ENCODE measurements at regions not wholly inside any gene's neighbourhood (a gene's known extent, or its start where the extent isn't known, plus 50 kb on each side); places are given as distances from the start of the nearest gene placed in this dataset.

DNA sequence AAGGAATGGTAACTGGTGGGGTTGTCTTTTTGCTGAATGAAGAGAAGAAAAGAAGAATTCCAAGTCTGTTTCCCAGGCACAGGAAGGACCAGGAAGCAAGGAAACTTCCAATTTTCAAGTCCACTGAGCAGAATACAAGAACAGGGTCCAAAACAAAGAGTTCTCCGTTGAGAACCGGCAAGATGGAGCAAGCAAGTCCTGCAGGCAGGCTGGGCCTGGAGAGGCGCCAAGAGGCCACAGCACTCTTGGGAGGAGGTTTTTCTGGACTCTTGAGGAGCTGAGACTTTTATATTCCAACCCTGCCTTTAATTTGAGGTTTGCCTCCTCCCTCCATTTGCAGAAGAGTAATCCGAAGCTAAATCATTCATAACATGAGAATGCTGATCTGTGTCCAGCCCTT is 224.5 kb downstream of the IKZF2 start:
- peak; percentile 36 to 39 for DNase-seq (ENCODE audit: low read depth in 2 of 2)
- no peak overlapping the region for H3K4me3 ChIP-seq (replicated peaks in 1 of 2; ENCODE audit: low read depth in 2 of 2, low read length in 2 of 2)
- no peak for TF ChIP-seq CTCF (IDR thresholded peaks at IDR 0.05; ENCODE audit: low read depth, low read length)

GRCh38 chr2:212923393-212923792 is 228.0 kb downstream of the IKZF2 start:
- TF ChIP-seq CTCF (IDR thresholded peaks at IDR 0.05; ENCODE audit: low read depth, low read length) = no peak
- peak in 1 of 2 donors; percentile 80 for DNase-seq (ENCODE audit: low read depth in 2 of 2)
- no peak overlapping the region for H3K4me3 ChIP-seq (replicated peaks in 1 of 2; ENCODE audit: low read depth in 2 of 2, low read length in 2 of 2)

DNA sequence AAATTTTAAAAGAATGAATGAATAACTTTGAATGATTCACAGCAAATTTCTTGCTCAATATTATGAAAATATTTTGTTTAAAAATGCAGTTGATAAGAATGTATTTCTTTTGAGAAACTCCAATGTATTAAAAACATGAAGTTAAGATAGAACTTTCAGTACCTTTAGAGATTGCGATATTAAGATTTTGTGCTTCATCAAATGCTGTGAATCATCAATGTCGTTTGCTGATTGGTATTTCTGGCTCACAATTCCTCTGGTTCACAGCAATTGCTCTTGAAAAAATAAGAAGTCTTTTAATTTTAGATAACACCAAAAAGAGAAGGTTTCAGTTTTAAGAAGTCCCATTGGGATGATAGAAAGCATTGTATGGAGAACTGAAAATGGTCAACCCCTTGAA is 228.7 kb downstream of the IKZF2 start:
- no peak for TF ChIP-seq CTCF (IDR thresholded peaks at IDR 0.05; ENCODE audit: low read depth, low read length)
- no peak overlapping the region for H3K4me3 ChIP-seq (replicated peaks in 1 of 2; ENCODE audit: low read depth in 2 of 2, low read length in 2 of 2)
- peak in 1 of 2 donors; percentile 82 for DNase-seq (ENCODE audit: low read depth in 2 of 2)

- no peak overlapping the region for H3K4me3 ChIP-seq (replicated peaks in 1 of 2; ENCODE audit: low read depth in 2 of 2, low read length in 2 of 2)
- DNase-seq (ENCODE audit: low read depth in 2 of 2) = no peak
- TF ChIP-seq CTCF (IDR thresholded peaks at IDR 0.05; ENCODE audit: low read depth, low read length) = no peak
These were observed 229.7 kb downstream of the IKZF2 start for GRCh38 chr2:212921711-212922110.

DNA sequence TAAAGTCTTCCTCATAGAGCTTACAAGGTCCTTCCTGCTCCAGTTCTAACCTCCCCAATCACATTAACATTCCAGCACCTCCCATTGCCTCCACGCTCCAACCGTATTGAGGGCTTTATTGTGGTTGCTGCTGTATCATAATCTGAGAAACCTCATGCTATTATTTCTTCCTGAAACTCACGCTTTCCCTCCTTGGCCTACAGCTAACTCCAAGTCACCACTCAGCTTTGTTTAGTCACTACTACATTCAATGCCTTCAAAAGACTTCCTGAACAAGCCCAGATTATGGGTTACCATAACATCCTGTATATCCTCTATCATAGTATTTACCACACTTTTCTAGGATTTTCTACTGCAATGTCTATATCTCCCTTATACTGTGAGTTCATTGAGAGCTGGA is 230.4 kb downstream of the IKZF2 start:
- no peak for TF ChIP-seq CTCF (IDR thresholded peaks at IDR 0.05; ENCODE audit: low read depth, low read length)

DNA sequence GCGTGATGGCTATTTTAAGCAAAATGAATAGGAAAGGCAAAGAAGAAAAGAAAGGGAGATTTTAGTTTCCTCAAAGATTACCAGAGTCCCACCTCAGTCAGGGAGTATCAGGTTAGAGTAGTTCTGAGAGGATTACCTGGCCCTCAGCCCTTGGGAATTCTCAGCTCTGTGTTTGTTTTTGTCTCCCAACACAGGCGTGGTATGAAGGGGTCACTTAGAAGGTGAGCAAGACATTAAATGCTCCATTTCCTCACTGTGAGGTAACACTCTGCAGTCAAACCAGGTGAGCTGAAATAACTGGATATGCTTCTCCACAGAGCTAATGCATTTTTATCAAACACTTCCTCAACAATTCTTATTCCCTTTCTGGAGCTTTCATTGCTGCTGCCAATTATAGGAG is 232.2 kb downstream of the IKZF2 start:
- H3K4me3 ChIP-seq (replicated peaks in 1 of 2; ENCODE audit: low read depth in 2 of 2, low read length in 2 of 2) = no peak overlapping the region
- no peak for DNase-seq (ENCODE audit: low read depth in 2 of 2)
- TF ChIP-seq CTCF (IDR thresholded peaks at IDR 0.05; ENCODE audit: low read depth, low read length) = no peak

More for the DNA sequence above, 230.4 kb downstream of the IKZF2 start:
- no peak overlapping the region for H3K4me3 ChIP-seq (replicated peaks in 1 of 2; ENCODE audit: low read depth in 2 of 2, low read length in 2 of 2)
- DNase-seq (ENCODE audit: low read depth in 2 of 2) = no peak

- no peak for TF ChIP-seq CTCF (IDR thresholded peaks at IDR 0.05; ENCODE audit: low read depth, low read length)
- no peak overlapping the region for H3K4me3 ChIP-seq (replicated peaks in 1 of 2; ENCODE audit: low read depth in 2 of 2, low read length in 2 of 2)
- no peak for DNase-seq (ENCODE audit: low read depth in 2 of 2)
These were observed 233.1 kb downstream of the IKZF2 start for GRCh38 chr2:212918336-212918735.
